T-cell (primary cell): ENCODE measurements at regions not wholly inside any gene's neighbourhood (a gene's known extent, or its start where the extent isn't known, plus 50 kb on each side); places are given as distances from the start of the nearest gene placed in this dataset.

Experiments used
- ATAC-seq, 4 experiments: fragments of 200-7000 bp in 3 of 4; fragments of 150-1000 bp in 1 of 4; cut with Tn5 transposase; replicated peaks in 1 of 4; 1 replicate in 3 of 4; 2 replicates in 1 of 4; pipeline ENCODE4 v1.10.0; 2021; ENCODE audit warnings: moderate library complexity in 3 of 4, mild to moderate bottlenecking in 2 of 4, moderate number of reproducible peaks in 1 of 4
- CTCF ChIA-PET, 2 donors: fragments of 300-600 bp; sonication (Branson Sonifier 250); formaldehyde crosslinking; loops; one replicate each; lab custom pipeline; 2022; ENCODE audit warnings: antibody characterized with exemption in 2 of 2; lab: Charles Lee
- POLR2A ChIA-PET, 2 donors: fragments of 300-600 bp; sonication (Branson Sonifier 250); formaldehyde crosslinking; loops; one replicate each; lab custom pipeline; 2022; ENCODE audit warnings: antibody characterized with exemption in 2 of 2; lab: Charles Lee
- DNase-seq, 35 experiments: peaks; one replicate each; pipeline versions ENCODE4 v3.0.0 to v3.0.0-alpha.2; 2013 to 2023
- H3K27ac ChIP-seq: one replicate; pipeline ENCODE4 v1.5.1; 2013; ENCODE audit warnings: low read length
- H3K27me3 ChIP-seq, 2 experiments: replicated peaks in 1 of 2; 1 replicate in 1 of 2; 2 replicates in 1 of 2; pipeline versions ENCODE4 v1.6.1 to v1.7.0; 2013; ENCODE audit warnings: low read length in 1 of 2, mixed read lengths in 1 of 2; ENCODE audit not compliant: control insufficient read depth in 2 of 2, insufficient read depth in 2 of 2; ENCODE audit errors: extremely low read depth in 1 of 2
- H3K36me3 ChIP-seq, 2 donors: 1 replicate in 1 of 2; 2 replicates in 1 of 2; pipeline versions ENCODE4 v1.6.1 to v1.7.0; 2013; ENCODE audit warnings: low read length in 1 of 2; ENCODE audit not compliant: control insufficient read depth in 2 of 2, insufficient read depth in 1 of 2; ENCODE audit errors: extremely low read depth in 1 of 2
- H3K4me1 ChIP-seq, 2 experiments: 1 replicate in 1 of 2; 2 replicates in 1 of 2; pipeline versions ENCODE4 v1.6.1 to v1.7.0; 2013; ENCODE audit warnings: low read length in 2 of 2, mixed read lengths in 1 of 2; ENCODE audit not compliant: insufficient read depth in 2 of 2, control insufficient read depth in 1 of 2; ENCODE audit errors: extremely low read depth in 1 of 2
- H3K4me3 ChIP-seq, 2 donors: 1 replicate in 1 of 2; 2 replicates in 1 of 2; pipeline versions ENCODE4 v1.5.1 to v1.7.0; 2013; ENCODE audit warnings: mild to moderate bottlenecking in 2 of 2, low read length in 1 of 2, moderate library complexity in 1 of 2; ENCODE audit not compliant: control insufficient read depth in 1 of 2; ENCODE audit errors: extremely low read depth in 1 of 2
- H3K9me3 ChIP-seq: 2 replicates; pipeline ENCODE4 v1.7.0; 2013
- H3K27ac Mint-ChIP-seq, 2 donors: one replicate each; pipeline ENCODE4 v1.8.0; 2020 to 2021; ENCODE audit warnings: mild to moderate bottlenecking in 2 of 2, mixed read lengths in 2 of 2
- H3K27me3 Mint-ChIP-seq, 2 donors: one replicate each; pipeline ENCODE4 v1.8.0; 2021 to 2022; ENCODE audit warnings: mixed read lengths in 2 of 2
- H3K36me3 Mint-ChIP-seq: one replicate; pipeline ENCODE4 v1.8.0; 2021; ENCODE audit warnings: mixed read lengths
- H3K4me1 Mint-ChIP-seq, 3 donors: one replicate each; pipeline ENCODE4 v1.8.0; 2020 to 2022; ENCODE audit warnings: mixed read lengths in 3 of 3, mild to moderate bottlenecking in 1 of 3
- H3K4me3 Mint-ChIP-seq, 3 donors: one replicate each; pipeline ENCODE4 v1.8.0; 2020 to 2022; ENCODE audit warnings: mild to moderate bottlenecking in 3 of 3, mixed read lengths in 3 of 3, moderate library complexity in 3 of 3
- H3K9me3 Mint-ChIP-seq, 3 donors: one replicate each; pipeline ENCODE4 v1.8.0; 2020 to 2022; ENCODE audit warnings: mixed read lengths in 3 of 3
- WGBS: methylation state at CpG from one replicate; pipeline ENCODE4 v1.1.5; 2013; ENCODE audit warnings: missing lambda C conversion rate; ENCODE audit not compliant: insufficient coverage; 5-methylcytosine and 5-hydroxymethylcytosine counted together

- H3K27ac Mint-ChIP-seq: no peak overlapping the region
- H3K27me3 Mint-ChIP-seq: peaks cover 0 to 4% of the 10 kb centered on the region in 2 donors
- Histone ChIP-seq H3K36me3 (no peaks in the 10 kb centered on the region), H3K27me3 (no peaks in the 10 kb centered on the region), H3K27ac (no peak overlapping the region), H3K9me3 (no peaks in the 10 kb centered on the region), H3K4me1 (no peaks in the 10 kb centered on the region), H3K4me3 (no peak overlapping the region)
- no peak for ATAC-seq
- no peaks in the 10 kb centered on the region for H3K36me3 Mint-ChIP-seq
- H3K4me3 Mint-ChIP-seq: no peak overlapping the region
- H3K4me1 Mint-ChIP-seq: no peaks in the 10 kb centered on the region
- ChIA-PET POLR2A (no interaction called here), CTCF (no interaction called here)
- DNase-seq: no peak
- H3K9me3 Mint-ChIP-seq: peaks cover 0 to 9% (median 3%) of the 10 kb centered on the region in 3 donors
These were observed 168.1 kb downstream of the ETAA1 start for GRCh38 chr2:67565262-67565661.

DNA sequence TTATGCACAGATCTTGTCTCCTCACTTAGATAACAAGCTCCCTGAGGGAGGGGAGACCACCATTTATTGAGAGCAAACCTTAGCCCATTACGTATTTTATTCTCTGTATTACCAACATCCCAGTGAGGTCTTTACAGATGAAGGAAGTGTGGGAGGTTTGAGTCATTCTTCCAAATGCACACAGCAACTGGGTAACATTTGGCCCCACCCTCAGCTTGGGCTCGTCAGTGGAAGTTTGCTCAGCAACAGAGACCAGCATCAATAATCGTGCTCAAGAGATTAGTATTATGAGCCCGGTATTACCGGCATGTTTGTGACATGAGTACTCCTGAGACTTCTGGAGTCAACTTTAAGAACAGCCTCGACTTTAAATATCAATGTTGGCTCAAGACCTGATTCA is 168.6 kb downstream of the ETAA1 start:
- CTCF ChIA-PET: no interaction called here
- Mint-ChIP-seq H3K4me3 (no peak overlapping the region), H3K4me1 (no peaks in the 10 kb centered on the region), H3K27ac (no peak overlapping the region), H3K36me3 (no peaks in the 10 kb centered on the region), H3K27me3 (peaks cover 0 to 4% of the 10 kb centered on the region in 2 donors), H3K9me3 (peaks cover 0 to 9% (median 3%) of the 10 kb centered on the region in 3 donors)
- no peak overlapping the region for H3K4me3 ChIP-seq
- ATAC-seq (no peak), DNase-seq (no peak)
- H3K27me3 ChIP-seq: no peaks in the 10 kb centered on the region
- H3K9me3 ChIP-seq: no peaks in the 10 kb centered on the region
- H3K27ac ChIP-seq: no peak overlapping the region
- no peaks in the 10 kb centered on the region for H3K4me1 ChIP-seq
- POLR2A ChIA-PET: no interaction called here
- 92% methylated on average over 4 of the region's 6 CpGs for WGBS
- no peaks in the 10 kb centered on the region for H3K36me3 ChIP-seq

- no peak for DNase-seq
- Histone ChIP-seq H3K27ac (no peak overlapping the region), H3K36me3 (no peaks in the 10 kb centered on the region), H3K4me1 (no peaks in the 10 kb centered on the region), H3K27me3 (no peaks in the 10 kb centered on the region), H3K9me3 (no peaks in the 10 kb centered on the region), H3K4me3 (no peak overlapping the region)
- no peaks in the 10 kb centered on the region for H3K4me1 Mint-ChIP-seq
- H3K9me3 Mint-ChIP-seq: peaks cover 0 to 9% (median 3%) of the 10 kb centered on the region in 3 donors
- H3K27ac Mint-ChIP-seq: no peak overlapping the region
- POLR2A ChIA-PET: no interaction called here
- no peak overlapping the region for H3K4me3 Mint-ChIP-seq
- ATAC-seq: no peak
- peaks cover 0 to 3% of the 10 kb centered on the region in 2 donors for H3K27me3 Mint-ChIP-seq
- CTCF ChIA-PET: no interaction called here
- no peaks in the 10 kb centered on the region for H3K36me3 Mint-ChIP-seq
These were observed 169.2 kb downstream of the ETAA1 start for GRCh38 chr2:67566285-67566684.

DNA sequence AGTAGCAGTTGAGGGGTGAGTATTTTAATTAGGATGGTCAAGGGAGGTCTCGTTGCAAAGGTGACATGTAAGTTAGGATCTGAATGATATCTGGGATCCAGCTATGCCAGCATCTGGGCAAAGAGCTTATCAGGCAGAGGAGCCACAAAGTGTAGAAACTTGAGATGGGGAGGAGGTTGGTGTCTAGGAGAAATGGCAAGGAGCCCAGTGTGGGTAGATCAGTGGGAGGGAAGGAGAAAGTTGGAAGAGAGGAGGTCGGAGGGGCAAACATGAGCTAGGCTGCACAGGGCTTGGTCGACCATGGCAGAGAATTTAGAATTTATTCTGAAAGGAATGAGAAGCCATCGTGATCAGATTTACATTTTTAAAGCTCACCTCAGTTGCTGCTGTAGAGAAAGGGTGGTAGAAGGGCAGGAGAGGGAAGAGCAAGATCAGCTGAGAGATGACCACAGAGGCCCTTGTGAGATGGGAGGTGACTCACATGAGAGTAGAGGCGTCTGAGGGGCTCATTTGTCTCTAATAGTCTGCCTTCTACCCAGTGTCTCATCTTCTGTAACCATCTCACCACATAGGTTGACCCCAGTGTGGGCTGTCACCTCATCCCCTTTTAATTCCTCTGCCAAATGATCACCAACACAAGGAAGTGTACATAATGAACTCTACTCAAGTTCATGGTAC is 170.0 kb downstream of the ETAA1 start:
- Histone ChIP-seq H3K36me3 (no peaks in the 10 kb centered on the region), H3K27me3 (no peaks in the 10 kb centered on the region), H3K4me1 (no peaks in the 10 kb centered on the region), H3K9me3 (no peaks in the 10 kb centered on the region), H3K27ac (no peak overlapping the region), H3K4me3 (no peak overlapping the region)
- CTCF ChIA-PET: no interaction called here
- H3K4me3 Mint-ChIP-seq: no peak overlapping the region
- no peak for ATAC-seq
- H3K36me3 Mint-ChIP-seq: no peaks in the 10 kb centered on the region
- H3K4me1 Mint-ChIP-seq: no peaks in the 10 kb centered on the region
- peaks cover 0 to 10% (median 3%) of the 10 kb centered on the region in 3 donors for H3K9me3 Mint-ChIP-seq
- DNase-seq: no peak
- H3K27me3 Mint-ChIP-seq: no peaks in the 10 kb centered on the region
- H3K27ac Mint-ChIP-seq: no peak overlapping the region
- POLR2A ChIA-PET: no interaction called here
- 71% methylated on average over 4 of the region's 5 CpGs for WGBS

- H3K36me3 Mint-ChIP-seq: no peaks in the 10 kb centered on the region
- Histone ChIP-seq H3K27me3 (no peaks in the 10 kb centered on the region), H3K9me3 (no peaks in the 10 kb centered on the region), H3K4me1 (no peaks in the 10 kb centered on the region), H3K27ac (no peak overlapping the region), H3K4me3 (no peak overlapping the region), H3K36me3 (no peaks in the 10 kb centered on the region)
- CTCF ChIA-PET: no interaction called here
- ATAC-seq (no peak), DNase-seq (no peak)
- no peak overlapping the region for H3K27ac Mint-ChIP-seq
- H3K9me3 Mint-ChIP-seq: peaks cover 0 to 17% (median 3%) of the 10 kb centered on the region in 3 donors
- H3K4me1 Mint-ChIP-seq: no peaks in the 10 kb centered on the region
- POLR2A ChIA-PET: no interaction called here
- no peak overlapping the region for H3K4me3 Mint-ChIP-seq
- no peaks in the 10 kb centered on the region for H3K27me3 Mint-ChIP-seq
These were observed 170.8 kb downstream of the ETAA1 start for GRCh38 chr2:67567886-67568285.

GRCh38 chr2:67570611-67571010 is 173.5 kb downstream of the ETAA1 start:
- DNase-seq (no peak), ATAC-seq (no peak)
- Mint-ChIP-seq H3K4me3 (no peak overlapping the region), H3K9me3 (peaks cover 0 to 17% (median 6%) of the 10 kb centered on the region in 3 donors), H3K27ac (no peak overlapping the region), H3K4me1 (no peaks in the 10 kb centered on the region), H3K36me3 (no peaks in the 10 kb centered on the region), H3K27me3 (no peaks in the 10 kb centered on the region)
- Histone ChIP-seq H3K27me3 (no peaks in the 10 kb centered on the region), H3K4me1 (no peaks in the 10 kb centered on the region), H3K9me3 (no peaks in the 10 kb centered on the region), H3K4me3 (no peak overlapping the region), H3K27ac (no peak overlapping the region), H3K36me3 (no peaks in the 10 kb centered on the region)
- POLR2A ChIA-PET: no interaction called here
- CTCF ChIA-PET: no interaction called here
- WGBS: 75% methylated on average over 2 of the region's 2 CpGs
